Sigmoid colon (tissue), 6 donors: ENCODE measurements at regions not wholly inside any gene's neighbourhood (a gene's known extent, or its start where the extent isn't known, plus 50 kb on each side); places are given as distances from the start of the nearest gene placed in this dataset.

Experiments
- DNase-seq: peaks from one replicate; pipeline ENCODE4 v3.0.0-alpha.2; 2019
- H3K27ac ChIP-seq, 4 donors: fragments of 200-600 bp; sonication (generic); one replicate each; pipeline ENCODE4 v1.5.1; 2016 to 2019; ENCODE audit warnings: mild to moderate bottlenecking in 1 of 4
- H3K27me3 ChIP-seq, 3 donors: fragments of 200-600 bp; sonication (generic); one replicate each; pipeline ENCODE4 v1.5.1; 2019; ENCODE audit warnings: mild to moderate bottlenecking in 1 of 3
- H3K36me3 ChIP-seq, 4 donors: fragments of 200-600 bp; sonication (generic); one replicate each; pipeline ENCODE4 v1.5.1; 2016 to 2019
- H3K4me1 ChIP-seq, 4 donors: fragments of 200-600 bp; sonication (generic); one replicate each; pipeline ENCODE4 v1.5.1; 2017 to 2019
- H3K4me3 ChIP-seq, 4 donors: fragments of 200-600 bp; sonication (generic); one replicate each; pipeline ENCODE4 v1.5.1; 2017 to 2019; ENCODE audit warnings: mild to moderate bottlenecking in 2 of 4, moderate library complexity in 1 of 4
- H3K9me3 ChIP-seq, 4 donors: fragments of 200-600 bp in 3 of 4; sonication (generic) in 3 of 4; one replicate each; pipeline versions ENCODE4 v1.5.1 to v1.6.1; 2013 to 2019
- EP300 ChIP-seq, 4 donors: sonication (generic); formaldehyde crosslinking; IDR thresholded peaks; one replicate each; pipeline ENCODE4 v1.6.1; 2017; ENCODE audit warnings: antibody characterized with exemption in 4 of 4
- POLR2A ChIP-seq, 2 donors: fragments of 450-650 bp; IDR thresholded peaks; one replicate each; pipeline ENCODE4 v1.6.1; 2016; ENCODE audit warnings: antibody characterized with exemption in 2 of 2, mild to moderate bottlenecking in 2 of 2, moderate library complexity in 2 of 2
- POLR2AphosphoS5 ChIP-seq, 4 donors: sonication (generic); formaldehyde crosslinking; IDR thresholded peaks; one replicate each; pipeline ENCODE4 v1.6.1; 2017; ENCODE audit warnings: antibody characterized with exemption in 4 of 4
- WGBS, 2 donors: extraction: QIAGEN DNeasy Blood & Tissue Kit; methylation state at CpG; one replicate each; pipeline ENCODE4 v1.1.7; 2013; 5-methylcytosine and 5-hydroxymethylcytosine counted together
- intact Hi-C: fragments of 100-400 bp; cut with DNase I; formaldehyde crosslinking; loops from one replicate; pipeline ENCODE4 v1.15.1; 2023
- TF ChIP-seq, protein P1 (sequence below), 4 experiments: fragments of 450-650 bp in 3 of 4; fragments of 200-600 bp in 1 of 4; IDR thresholded peaks; one replicate each; pipeline ENCODE4 v1.5.1; 2016 to 2019; ENCODE audit warnings: antibody characterized with exemption in 4 of 4, mild to moderate bottlenecking in 3 of 4, moderate library complexity in 2 of 4
- donor health status: healthy with polysubstance abuse.
- donor health status: healthy.

DNA sequence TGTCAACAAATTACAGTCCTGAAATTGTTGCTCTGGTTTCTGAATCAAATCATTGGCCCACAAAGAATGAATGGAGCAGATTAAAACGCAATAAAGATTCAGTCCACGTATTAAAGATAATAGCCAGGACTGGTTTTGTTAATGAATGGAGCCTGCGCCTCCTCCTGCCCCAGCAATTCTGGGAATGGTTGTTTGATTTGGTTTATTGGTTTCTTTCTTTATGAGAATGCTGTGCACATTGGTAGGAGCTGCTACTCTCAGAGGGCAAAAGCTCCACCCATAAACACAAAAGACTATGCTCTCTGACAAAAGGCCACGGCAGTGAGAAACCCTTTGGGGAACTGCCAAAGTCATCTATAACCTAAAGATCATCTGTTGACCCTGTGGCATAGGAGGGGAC, 261.1 kb downstream of the ABHD5 start:
- H3K9me3 ChIP-seq = no peaks in the 10 kb centered on the region
- intact Hi-C loops = no loop called here
- H3K36me3 ChIP-seq = no peaks in the 10 kb centered on the region
- DNase-seq = no peak
- WGBS, 2 donors = 19 to 69% methylated on average over 4 of the region's 4 CpGs
- H3K27me3 ChIP-seq = peaks cover 0 to 25% (median 0%) of the 10 kb centered on the region in 3 donors
- no peaks in the 10 kb centered on the region for H3K4me1 ChIP-seq
- no peak overlapping the region for H3K27ac ChIP-seq
- TF ChIP-seq POLR2AphosphoS5 (IDR thresholded peaks at IDR 0.05) (no peak), POLR2A (IDR thresholded peaks at IDR 0.05) (no peak), EP300 (IDR thresholded peaks at IDR 0.05) (no peak)
- TF ChIP-seq, protein P1, sequence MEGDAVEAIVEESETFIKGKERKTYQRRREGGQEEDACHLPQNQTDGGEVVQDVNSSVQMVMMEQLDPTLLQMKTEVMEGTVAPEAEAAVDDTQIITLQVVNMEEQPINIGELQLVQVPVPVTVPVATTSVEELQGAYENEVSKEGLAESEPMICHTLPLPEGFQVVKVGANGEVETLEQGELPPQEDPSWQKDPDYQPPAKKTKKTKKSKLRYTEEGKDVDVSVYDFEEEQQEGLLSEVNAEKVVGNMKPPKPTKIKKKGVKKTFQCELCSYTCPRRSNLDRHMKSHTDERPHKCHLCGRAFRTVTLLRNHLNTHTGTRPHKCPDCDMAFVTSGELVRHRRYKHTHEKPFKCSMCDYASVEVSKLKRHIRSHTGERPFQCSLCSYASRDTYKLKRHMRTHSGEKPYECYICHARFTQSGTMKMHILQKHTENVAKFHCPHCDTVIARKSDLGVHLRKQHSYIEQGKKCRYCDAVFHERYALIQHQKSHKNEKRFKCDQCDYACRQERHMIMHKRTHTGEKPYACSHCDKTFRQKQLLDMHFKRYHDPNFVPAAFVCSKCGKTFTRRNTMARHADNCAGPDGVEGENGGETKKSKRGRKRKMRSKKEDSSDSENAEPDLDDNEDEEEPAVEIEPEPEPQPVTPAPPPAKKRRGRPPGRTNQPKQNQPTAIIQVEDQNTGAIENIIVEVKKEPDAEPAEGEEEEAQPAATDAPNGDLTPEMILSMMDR (IDR thresholded peaks at IDR 0.05) = no peak
- no peak overlapping the region for H3K4me3 ChIP-seq

DNA sequence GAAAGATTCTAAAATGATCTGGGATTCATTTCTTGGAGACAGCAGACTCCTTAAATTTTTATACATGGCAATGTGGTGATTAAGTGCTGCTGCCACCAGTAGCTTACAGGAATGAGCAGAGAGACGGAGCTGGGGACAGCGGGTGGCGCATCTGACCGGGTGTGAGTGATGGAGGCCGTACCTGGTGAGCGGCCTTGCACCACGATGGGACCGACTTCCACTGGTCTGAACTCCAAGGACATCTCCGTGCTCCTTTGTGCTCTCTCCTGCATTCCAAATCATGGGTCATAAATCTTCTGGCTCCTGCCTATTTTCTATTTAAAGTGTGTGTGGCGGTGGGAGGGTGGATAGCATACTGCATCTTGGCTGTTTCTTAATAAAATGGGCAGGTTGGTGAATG, 262.6 kb downstream of the ABHD5 start:
- no peak for DNase-seq
- 69 to 74% methylated on average over 10 of the region's 10 CpGs for WGBS, 2 donors
- no peaks in the 10 kb centered on the region for H3K9me3 ChIP-seq
- H3K27ac ChIP-seq = no peak overlapping the region
- H3K36me3 ChIP-seq = no peaks in the 10 kb centered on the region
- no peak overlapping the region for H3K4me3 ChIP-seq
- peaks cover 0 to 21% (median 0%) of the 10 kb centered on the region in 3 donors for H3K27me3 ChIP-seq
- H3K4me1 ChIP-seq = no peaks in the 10 kb centered on the region
- TF ChIP-seq POLR2AphosphoS5 (IDR thresholded peaks at IDR 0.05) (no peak), POLR2A (IDR thresholded peaks at IDR 0.05) (no peak), EP300 (IDR thresholded peaks at IDR 0.05) (no peak)
- TF ChIP-seq, protein P1 (IDR thresholded peaks at IDR 0.05) = no peak
- intact Hi-C loops = no loop called here

DNA sequence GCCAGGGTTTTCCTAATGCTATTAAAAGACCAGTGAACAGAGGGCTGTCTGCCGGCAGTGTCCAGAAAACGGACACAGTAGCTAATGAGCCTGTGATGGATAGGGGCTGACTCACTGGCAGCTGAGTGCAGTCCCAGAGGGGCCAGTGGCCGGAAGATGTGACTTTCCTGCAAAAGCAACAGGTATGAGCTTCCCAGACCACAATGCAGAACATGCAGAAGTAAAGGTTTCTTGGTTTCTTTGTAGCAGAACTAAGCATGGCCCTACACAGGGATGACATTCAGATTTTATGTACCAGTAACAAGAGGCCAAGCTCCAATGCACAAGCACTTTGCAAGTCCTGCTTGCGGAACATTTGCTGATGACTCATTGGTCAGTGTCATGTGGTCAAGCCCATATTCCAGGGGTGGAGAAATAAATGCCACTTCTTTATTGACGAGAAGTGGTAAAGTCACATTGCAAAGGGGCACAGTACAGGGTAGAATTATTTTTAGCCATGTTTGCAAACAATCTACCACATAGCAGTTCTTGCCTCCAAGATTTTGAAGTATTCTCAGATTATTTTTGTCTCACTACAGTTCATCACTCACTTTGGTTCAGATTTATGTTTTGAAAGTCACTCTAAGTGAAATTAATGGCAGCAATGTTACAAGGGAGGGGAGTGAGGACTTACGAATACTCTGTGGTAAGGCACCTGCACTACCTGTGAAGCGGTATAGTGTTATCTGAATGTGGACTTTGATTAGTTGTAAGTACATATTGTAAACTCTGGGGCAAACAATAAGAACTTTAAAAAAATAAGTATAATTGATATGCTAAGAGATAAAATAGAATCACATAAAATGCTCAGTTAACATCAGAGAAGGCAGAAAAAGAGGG, 263.3 kb downstream of the ABHD5 start:
- DNase-seq = no peak
- Histone ChIP-seq H3K27me3 (peaks cover 0 to 15% (median 0%) of the 10 kb centered on the region in 3 donors), H3K9me3 (no peaks in the 10 kb centered on the region), H3K4me1 (no peaks in the 10 kb centered on the region), H3K4me3 (no peak overlapping the region), H3K36me3 (no peaks in the 10 kb centered on the region), H3K27ac (no peak overlapping the region)
- 24 to 54% methylated on average over 7 of the region's 7 CpGs for whole genome bisulfite sequencing, 2 donors
- no peak for TF ChIP-seq POLR2A (IDR thresholded peaks at IDR 0.05)
- TF ChIP-seq POLR2AphosphoS5 (IDR thresholded peaks at IDR 0.05) = no peak
- TF ChIP-seq EP300 (IDR thresholded peaks at IDR 0.05) = no peak
- TF ChIP-seq, protein P1 (IDR thresholded peaks at IDR 0.05) = no peak
- intact Hi-C loops = no loop called here

DNA sequence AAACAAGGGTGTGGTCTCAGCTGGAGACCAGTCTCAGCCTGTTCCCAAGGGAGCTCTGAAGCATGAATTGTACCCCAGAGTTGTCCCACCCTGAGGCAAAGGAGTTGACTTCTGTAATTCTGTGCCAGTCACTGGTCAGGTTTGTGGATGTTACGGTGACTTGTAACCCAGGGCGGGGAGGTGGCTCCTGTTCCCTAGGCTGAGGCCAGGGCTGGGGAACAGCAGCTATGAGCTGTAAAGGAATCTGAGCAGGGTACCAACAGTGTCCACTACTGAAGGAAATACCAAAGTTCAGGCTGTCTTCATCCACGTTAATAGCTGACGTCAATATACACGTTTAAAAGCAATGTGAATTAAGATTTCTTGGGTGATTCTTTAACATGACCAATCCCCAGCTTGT, 266.2 kb downstream of the ABHD5 start:
- Histone ChIP-seq H3K9me3 (no peaks in the 10 kb centered on the region), H3K4me3 (no peak overlapping the region), H3K27ac (no peak overlapping the region), H3K36me3 (no peaks in the 10 kb centered on the region), H3K4me1 (no peaks in the 10 kb centered on the region), H3K27me3 (peaks cover 0 to 15% (median 0%) of the 10 kb centered on the region in 3 donors)
- 61 to 81% methylated on average over 5 of the region's 5 CpGs for WGBS, 2 donors
- TF ChIP-seq EP300 (IDR thresholded peaks at IDR 0.05) (no peak), POLR2A (IDR thresholded peaks at IDR 0.05) (no peak), POLR2AphosphoS5 (IDR thresholded peaks at IDR 0.05) (no peak)
- TF ChIP-seq, protein P1 (IDR thresholded peaks at IDR 0.05) = no peak
- DNase-seq = no peak
- intact Hi-C loops = no loop called here
